ENCODE measurements at regions not wholly inside any gene's neighbourhood (a gene's known extent, or its start where the extent isn't known, plus 50 kb on each side); places are given as distances from the start of the nearest gene placed in this dataset.

GRCh38 chr5:125093776-125094175, 347.3 kb upstream of the ZNF608 start:
- no peak for ATAC-seq
- DNase-seq (ENCODE audit: low spot score), result no peak
- Histone ChIP-seq H4K20me1 (ENCODE audit: insufficient read depth, low read length) (no peaks in the 10 kb centered on the region), H3K4me1 (ENCODE audit: insufficient read depth, low read length) (no peaks in the 10 kb centered on the region), H3K36me3 (replicated peaks in 1 of 2; ENCODE audit: control insufficient read depth in 1 of 2, insufficient read depth in 2 of 2, low read length in 2 of 2) (no peaks in the 10 kb centered on the region), H3K9me3 (ENCODE audit: low read length) (no peaks in the 10 kb centered on the region), H3K4me3 (replicated peaks in 1 of 3; ENCODE audit: insufficient read depth in 1 of 3, low read depth in 2 of 3, low read length in 3 of 3) (no peak overlapping the region), H3K4me2 (ENCODE audit: low read depth, low read length) (no peak overlapping the region), H3K9ac (ENCODE audit: insufficient read depth, low read depth, low read length) (no peak overlapping the region), H3K79me2 (ENCODE audit: insufficient read depth, low read length) (no peaks in the 10 kb centered on the region), H3K27me3 (ENCODE audit: control insufficient read depth in 1 of 2, insufficient read depth in 2 of 2, low read length in 2 of 2) (no peaks in the 10 kb centered on the region), H3K27ac (ENCODE audit: extremely low read length, insufficient read depth, low read length) (no peak overlapping the region), H2AFZ (ENCODE audit: low read length) (no peak overlapping the region)
- POLR2A ChIA-PET, result no interaction called here
- in situ Hi-C loops (cut with HindIII; ENCODE audit: extremely low pct_ligation_motif_present, low pct_unique_long_range_greater_than_20kb), result no loop called here
- CTCF ChIA-PET (ENCODE audit: low intra/inter-chr PET ratio, low total read pairs), result no interaction called here
- intact Hi-C loops (cut with micrococcal nuclease; ENCODE audit: unreplicated experiment), result no loop called here
- FAIRE-seq, result no peak
- 49% methylated on average over 3 of the region's 3 CpGs for WGBS (ENCODE audit: low lambda C conversion rate)
- BruUV-seq (replicated peaks), result no TSS peak
- TF ChIP-seq DMAP1 (CRISPR knock-in tag; IDR thresholded peaks at IDR 0.05) (no peak), ZBTB2 (CRISPR knock-in tag; IDR thresholded peaks at IDR 0.05; ENCODE audit: low read depth) (no peak), REST (IDR thresholded peaks at IDR 0.05; ENCODE audit: borderline replicate concordance in 1 of 2, low read depth in 1 of 2, low read length in 2 of 2) (no peak), GATAD2A (CRISPR knock-in tag; IDR thresholded peaks at IDR 0.05) (no peak), HNF1B (CRISPR knock-in tag; IDR thresholded peaks at IDR 0.05) (no peak), ZBTB40 (IDR thresholded peaks at IDR 0.05) (no peak), ZBTB40 (CRISPR knock-in tag; IDR thresholded peaks at IDR 0.05) (no peak), REL (CRISPR knock-in tag; conservative IDR thresholded peaks at IDR 0.05) (no peak), TCF7L2 (IDR thresholded peaks at IDR 0.05; ENCODE audit: low read depth, low read length) (no peak), MED13 (CRISPR knock-in tag; IDR thresholded peaks at IDR 0.05) (no peak)

All from HepG2 (cell line).